ENCODE measurements at regions not wholly inside any gene's neighbourhood (a gene's known extent, or its start where the extent isn't known, plus 50 kb on each side); places are given as distances from the start of the nearest gene placed in this dataset.

- in situ Hi-C loops (cut with HindIII; ENCODE audit: low sequenced_read_pairs) = no loop called here
Observed at GRCh38 chr1:188903241-188903640, 1574.4 kb downstream of the BRINP3 start.

GRCh38 chr1:188904201-188904600, 1573.5 kb downstream of the BRINP3 start:
- in situ Hi-C loops (cut with HindIII; ENCODE audit: low sequenced_read_pairs) = no loop called here

- in situ Hi-C loops (cut with HindIII; ENCODE audit: low sequenced_read_pairs) = no loop called here
Observed at GRCh38 chr1:188906921-188907641, 1570.6 kb downstream of the BRINP3 start.

- in situ Hi-C loops (cut with HindIII; ENCODE audit: low sequenced_read_pairs) = no loop called here
Observed at GRCh38 chr1:188930382-188930781, 1547.3 kb downstream of the BRINP3 start.

GRCh38 chr1:188931506-188931905, 1546.2 kb downstream of the BRINP3 start:
- in situ Hi-C loops (cut with HindIII; ENCODE audit: low sequenced_read_pairs) = no loop called here

DNA sequence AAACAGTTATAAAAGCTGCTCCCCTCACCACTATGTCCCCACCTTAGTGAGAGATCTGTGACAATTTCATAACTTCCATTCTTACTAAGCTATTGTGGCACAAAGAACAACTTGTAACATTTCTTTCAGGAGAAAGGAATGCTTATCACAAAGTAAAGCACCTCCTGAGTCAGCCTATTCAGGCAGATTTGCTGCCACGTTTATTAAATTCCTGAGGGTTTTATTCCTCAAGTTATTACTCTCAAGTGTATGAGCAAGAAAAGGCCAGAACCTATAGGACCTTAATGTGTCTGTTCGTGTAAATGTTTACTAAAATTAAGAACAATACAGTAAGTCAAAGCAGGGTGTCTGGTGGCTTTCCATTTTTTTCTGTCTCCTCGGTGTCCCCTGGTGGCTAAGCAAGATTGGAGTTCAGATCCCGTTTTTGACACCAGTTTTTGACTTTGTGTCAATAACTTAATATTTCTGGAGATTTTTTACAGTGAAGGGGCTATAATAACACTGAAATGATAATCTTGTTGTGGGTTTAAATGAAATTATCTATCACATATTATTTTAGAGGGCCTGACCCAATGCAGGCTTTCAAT, 1539.6 kb downstream of the BRINP3 start:
- in situ Hi-C loops (cut with HindIII; ENCODE audit: low sequenced_read_pairs) = no loop called here

DNA sequence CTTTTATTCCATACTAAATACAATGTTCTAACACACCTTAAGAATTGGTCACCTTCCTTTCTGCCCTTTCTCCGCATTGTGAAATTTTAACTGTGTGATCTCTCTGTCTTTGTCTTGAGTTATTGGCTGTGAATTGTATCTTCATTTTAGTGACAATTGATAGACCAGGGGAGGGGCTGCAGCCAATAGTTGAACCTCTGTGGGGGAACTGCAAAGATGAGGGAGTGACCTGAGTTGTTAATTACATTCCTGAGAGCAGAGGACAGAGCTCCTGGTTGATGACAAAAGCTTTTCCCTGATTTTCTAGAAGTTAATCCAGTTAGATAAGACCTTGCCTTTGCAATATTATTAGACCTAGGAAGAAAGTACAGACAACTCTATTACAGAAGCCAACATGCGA, 1535.7 kb downstream of the BRINP3 start:
- in situ Hi-C loops (cut with HindIII; ENCODE audit: low sequenced_read_pairs) = no loop called here

DNA sequence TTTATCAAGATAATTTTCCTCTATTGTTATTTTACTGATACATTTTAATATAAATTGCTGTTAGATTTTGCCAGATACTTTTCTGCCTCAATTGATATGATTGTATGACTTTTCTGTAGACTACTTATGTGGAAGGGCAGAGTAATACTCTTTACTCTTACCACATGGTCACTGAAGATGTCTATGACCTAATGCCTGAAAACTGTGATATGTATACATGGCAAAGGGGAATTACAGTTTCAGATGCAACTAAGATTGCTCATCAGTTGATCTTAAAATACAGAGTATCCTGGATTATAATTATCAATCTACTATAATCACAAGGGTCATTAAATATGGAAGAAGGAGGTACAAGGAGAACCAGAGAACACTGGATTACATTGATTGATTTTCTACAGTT, 1528.0 kb downstream of the BRINP3 start:
- in situ Hi-C loops (cut with HindIII; ENCODE audit: low sequenced_read_pairs) = no loop called here

DNA sequence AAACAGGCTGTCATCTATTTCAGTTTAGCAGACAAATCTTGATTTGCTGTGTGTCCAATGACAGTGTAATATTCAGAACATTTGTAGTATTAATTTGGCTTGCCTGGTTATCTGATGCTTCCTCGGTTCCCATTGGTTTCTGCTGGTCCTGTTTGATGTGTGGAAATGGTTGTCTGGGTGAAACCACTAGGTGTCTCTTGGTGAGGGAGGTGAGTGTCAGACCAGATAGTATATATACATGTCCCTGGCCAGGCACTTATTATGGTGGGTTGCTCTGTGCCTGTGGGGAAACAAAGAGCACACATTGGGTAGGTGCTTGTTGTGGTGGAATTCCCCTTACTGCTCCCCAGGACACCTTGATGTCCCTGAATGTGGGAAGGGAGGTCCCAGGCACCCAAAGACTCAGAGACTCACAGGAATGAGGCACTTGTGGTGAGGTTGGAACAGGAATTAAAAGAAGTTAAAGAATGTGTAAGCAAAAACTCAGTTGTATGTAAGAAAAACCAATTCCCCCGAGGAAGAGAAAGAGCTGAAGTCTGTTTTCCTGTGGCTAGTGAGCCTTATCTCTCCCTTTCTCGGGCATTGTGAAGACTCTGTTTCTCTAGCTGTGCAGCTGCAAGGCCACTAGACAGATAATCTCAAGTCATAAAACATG, 1519.1 kb downstream of the BRINP3 start:
- in situ Hi-C loops (cut with HindIII; ENCODE audit: low sequenced_read_pairs) = no loop called here

DNA sequence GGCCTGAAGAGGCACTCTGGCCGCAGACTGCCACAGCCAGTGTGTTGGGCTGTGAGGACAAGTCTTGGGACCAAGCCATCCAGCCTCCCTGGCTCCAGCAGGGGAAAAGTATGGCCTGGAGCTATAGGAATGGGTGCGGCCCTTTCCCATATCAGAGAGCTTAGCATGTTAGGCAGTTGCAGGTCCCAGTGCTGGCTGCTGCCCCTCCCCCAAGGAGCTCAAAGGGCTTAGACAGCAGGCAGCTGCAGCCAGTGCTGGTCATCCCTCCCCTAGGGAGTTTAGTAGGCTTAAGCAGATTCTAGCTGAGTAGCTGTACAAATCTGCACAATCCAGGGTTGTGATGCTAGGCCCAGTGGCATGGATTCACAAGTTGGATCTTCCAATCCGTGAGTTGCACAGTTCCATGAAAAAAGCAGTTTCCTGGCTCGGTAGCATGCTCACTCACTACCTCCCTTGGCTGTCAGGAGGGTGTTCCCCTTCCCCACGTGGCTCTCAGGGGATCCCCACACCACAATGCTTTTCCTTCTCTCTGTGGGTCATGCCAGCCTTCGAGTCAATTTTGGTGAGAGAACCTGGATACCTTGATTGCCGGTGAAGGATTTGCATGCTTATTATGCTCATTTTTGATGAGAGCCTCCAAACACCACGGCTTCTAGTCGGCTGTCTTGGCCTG, 1490.8 kb downstream of the BRINP3 start:
- in situ Hi-C loops (cut with HindIII; ENCODE audit: low sequenced_read_pairs) = no loop called here

DNA sequence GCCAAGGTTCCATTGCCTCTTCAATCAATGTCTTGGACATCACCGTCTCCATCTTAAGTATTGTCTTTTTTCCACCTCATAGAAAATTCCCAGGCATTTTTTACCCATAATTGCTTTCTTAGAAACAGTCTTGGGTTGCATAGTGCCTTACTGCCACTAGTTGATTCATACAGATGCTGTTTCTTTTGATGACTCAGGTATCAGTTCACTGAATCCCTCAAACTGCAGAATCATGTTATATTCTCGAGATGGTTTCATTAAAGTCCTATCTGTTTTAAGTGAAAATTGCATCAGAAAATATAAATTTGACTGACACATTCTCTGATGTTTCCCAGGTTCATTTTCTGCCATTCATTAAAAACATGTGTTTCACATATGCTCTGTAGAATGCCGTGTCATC, 1489.1 kb downstream of the BRINP3 start:
- in situ Hi-C loops (cut with HindIII; ENCODE audit: low sequenced_read_pairs) = no loop called here

DNA sequence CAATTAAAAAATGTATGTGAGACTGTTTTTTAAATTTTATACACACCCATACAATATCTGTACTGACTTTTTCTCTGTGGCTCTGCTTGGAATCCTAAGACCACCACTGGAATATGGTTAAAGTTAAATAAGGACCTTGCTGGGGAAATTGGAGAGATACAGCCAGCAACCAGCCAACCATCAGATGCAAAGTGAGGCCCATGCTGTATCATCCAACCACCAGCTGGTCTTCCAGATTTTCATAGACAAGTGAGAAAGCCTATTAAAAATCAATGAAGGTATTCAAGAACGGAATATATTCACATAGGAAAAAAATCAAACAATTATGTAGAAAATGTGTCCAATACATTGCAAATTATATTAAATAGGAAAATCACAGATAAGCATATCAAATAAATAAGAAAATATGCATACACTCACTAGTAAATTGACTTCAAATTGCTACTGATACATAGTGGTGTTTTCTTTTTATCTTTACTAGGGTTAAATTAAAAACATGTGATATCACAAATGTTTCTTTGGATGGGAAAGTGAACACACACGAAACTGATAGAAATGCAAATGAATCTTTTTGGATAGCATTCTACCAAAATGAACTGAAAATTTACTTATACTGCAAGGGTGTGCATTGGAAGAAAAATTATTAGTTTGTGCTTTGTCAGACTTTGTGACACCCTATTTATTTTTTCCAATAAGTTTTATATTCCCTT, 1486.3 kb downstream of the BRINP3 start:
- in situ Hi-C loops (cut with HindIII; ENCODE audit: low sequenced_read_pairs) = no loop called here

DNA sequence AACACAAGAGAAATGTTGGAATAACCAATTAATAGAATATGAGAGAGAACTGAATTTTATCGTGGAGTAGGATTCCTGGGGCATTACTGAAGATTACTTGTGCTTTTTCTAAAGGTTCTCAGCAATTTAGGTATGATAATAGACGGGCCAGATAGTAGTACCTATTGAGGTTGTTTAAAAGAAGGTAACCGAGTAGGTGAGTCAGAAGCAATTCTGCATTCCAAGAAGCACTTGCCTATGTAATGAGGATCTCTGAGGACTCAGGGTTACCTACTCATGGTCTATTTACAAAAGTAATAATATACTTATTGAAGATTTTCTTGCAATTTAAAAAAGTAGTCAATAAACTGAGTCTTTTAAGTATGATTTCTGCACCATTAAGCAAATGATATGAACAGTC, 1469.8 kb downstream of the BRINP3 start:
- in situ Hi-C loops (cut with HindIII; ENCODE audit: low sequenced_read_pairs) = no loop called here

DNA sequence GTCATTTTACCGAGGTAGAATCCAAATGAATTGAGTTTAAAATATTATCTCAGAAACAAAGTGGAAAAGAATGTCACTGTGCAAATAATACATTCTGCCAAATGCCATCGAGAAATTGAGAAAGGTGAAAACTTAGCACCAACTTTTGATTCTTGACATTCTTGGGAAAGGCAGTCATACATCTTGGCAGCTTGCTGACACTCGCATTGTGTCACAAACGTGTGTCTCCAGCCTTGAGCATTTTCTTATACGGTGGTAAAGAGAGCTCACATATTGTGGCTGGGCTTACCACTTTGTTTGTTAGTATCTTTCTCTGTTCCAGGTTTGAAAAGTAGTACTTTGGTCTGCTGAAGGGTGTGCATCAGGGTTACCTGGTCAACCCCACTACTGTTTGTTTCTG, 1456.1 kb downstream of the BRINP3 start:
- in situ Hi-C loops (cut with HindIII; ENCODE audit: low sequenced_read_pairs) = no loop called here

GRCh38 chr1:189022015-189022414, 1455.6 kb downstream of the BRINP3 start:
- in situ Hi-C loops (cut with HindIII; ENCODE audit: low sequenced_read_pairs) = no loop called here

DNA sequence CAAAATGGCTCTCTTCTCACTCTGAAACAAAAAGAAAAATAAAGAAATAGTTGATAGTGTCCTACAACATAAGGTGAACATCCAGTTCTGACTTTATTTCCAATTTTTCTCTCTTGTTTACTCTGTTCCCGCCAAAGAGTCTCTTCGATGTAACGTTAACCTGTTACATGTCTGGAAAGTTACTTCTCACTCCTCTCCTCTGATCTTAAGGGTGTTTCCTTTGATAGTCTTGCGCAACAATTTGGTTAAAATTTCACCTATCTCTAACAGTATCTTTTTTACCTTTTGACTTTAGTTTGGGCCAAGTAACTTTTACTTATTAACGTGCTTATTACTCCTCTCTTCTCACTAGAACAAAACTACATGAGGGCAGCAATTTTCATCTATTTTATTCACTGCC, 1450.2 kb downstream of the BRINP3 start:
- in situ Hi-C loops (cut with HindIII; ENCODE audit: low sequenced_read_pairs) = no loop called here

DNA sequence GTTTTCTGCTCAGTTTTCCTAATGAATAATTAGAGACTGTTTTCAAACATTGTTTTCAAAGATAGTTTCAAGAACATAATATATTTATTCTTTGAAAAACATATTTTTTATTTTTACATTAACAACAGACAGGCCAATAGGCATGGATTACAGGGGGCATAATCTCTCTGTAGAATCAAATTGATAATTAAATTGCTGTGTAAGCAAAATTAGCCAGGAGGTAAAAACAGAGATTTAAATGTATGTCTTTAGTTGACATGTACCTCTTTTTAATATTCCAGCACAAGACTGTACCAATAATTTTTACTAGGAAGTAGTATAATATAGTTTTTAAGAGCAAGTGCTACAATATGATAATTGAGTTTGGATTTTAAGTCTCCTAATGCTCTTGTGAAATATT, 1444.5 kb downstream of the BRINP3 start:
- in situ Hi-C loops (cut with HindIII; ENCODE audit: low sequenced_read_pairs) = no loop called here

DNA sequence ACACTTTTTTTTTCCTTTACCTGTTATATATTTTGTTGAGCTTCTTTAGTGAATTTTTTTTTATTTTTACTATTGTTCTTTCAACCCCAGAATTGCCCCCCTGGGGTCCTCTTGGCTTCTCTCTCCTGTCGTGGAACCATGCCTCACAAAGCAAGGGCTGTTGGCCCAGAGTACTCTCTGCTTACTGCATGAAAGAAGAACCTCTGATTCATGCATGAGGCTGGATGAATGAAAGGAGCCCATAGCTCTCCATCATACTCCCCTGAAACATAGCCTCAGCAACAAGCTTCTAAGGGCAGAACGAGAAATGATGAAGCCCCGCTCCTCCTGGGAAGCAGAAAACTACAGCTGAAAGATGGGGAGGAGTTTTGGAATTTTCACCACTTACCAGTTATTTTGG, 1441.0 kb downstream of the BRINP3 start:
- in situ Hi-C loops (cut with HindIII; ENCODE audit: low sequenced_read_pairs) = no loop called here

GRCh38 chr1:189046127-189046526, 1431.5 kb downstream of the BRINP3 start:
- in situ Hi-C loops (cut with HindIII; ENCODE audit: low sequenced_read_pairs) = no loop called here

DNA sequence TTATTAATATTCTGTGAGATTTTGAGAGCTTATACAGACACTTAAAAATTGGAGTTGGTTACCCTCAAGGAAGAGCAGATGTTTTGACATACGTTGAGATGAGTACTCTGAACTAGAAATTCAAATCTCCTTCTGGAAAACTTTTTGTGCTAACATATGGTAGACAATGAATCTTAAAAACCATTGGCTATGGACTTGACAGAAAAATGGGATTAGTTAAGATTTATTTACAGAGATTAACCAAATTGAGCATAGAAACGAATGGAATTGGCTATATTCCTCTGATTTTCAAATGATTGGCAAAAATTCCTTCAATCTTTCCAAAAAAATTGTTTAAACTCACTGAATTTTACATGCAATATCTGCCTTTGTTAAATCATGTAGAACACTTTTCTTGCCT, 1392.9 kb downstream of the BRINP3 start:
- in situ Hi-C loops (cut with HindIII; ENCODE audit: low sequenced_read_pairs) = no loop called here

GRCh38 chr1:189103956-189104355, 1373.7 kb downstream of the BRINP3 start:
- in situ Hi-C loops (cut with HindIII; ENCODE audit: low sequenced_read_pairs) = no loop called here

Data from DLD1 (cell line).